HG03064 (cell line): ENCODE measurements at regions not wholly inside any gene's neighbourhood (a gene's known extent, or its start where the extent isn't known, plus 50 kb on each side); places are given as distances from the start of the nearest gene placed in this dataset.

Experiments
- ATAC-seq: cut with Tn5 transposase; IDR thresholded peaks from one replicate; pipeline ENCODE4 v1.9.1; 2021; ENCODE audit warnings: low read depth; ENCODE audit not compliant: unreplicated experiment

DNA sequence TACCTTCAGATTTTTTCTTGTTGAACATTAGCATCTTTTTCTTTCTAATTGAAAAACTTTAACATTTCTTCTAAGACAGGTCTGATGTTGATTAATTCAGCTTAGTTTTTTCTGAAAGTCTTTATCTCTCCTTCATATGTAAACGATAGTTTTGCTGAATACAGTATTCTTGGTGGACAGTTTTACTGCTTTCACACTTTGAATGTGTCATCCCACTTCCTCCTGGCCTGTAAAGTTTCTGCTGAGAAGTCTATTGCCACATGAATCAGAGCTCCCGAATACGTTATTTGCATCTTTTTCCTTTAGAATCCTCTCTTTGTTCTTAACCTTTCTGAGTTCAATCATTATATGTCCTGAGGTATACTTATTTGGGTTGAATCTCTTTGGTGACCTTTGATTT is 344.2 kb downstream of the OLFM3 start:
- no peak for ATAC-seq

DNA sequence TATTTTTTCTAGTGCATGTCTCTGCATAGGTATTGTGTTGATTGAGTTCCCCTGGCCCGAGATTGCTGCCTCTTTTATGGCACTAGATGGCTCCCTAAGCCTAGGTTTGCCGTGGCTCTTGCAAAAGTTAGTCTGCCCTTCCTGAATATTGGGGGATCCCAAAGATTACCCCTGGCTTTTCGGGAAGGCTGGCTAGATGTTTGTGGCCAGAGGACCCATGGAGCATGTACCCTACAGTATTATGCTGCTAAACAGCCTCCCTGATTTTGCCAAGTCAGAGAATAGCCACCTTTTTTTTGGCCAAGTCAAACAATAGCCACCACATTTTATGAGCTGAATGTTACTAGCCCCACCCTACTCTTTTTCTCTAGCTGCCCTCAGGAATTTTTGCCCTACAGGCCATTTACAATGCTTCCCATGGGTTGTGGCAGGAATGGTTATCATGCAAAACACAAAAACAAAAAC is 343.2 kb downstream of the OLFM3 start:
- no peak for ATAC-seq

DNA sequence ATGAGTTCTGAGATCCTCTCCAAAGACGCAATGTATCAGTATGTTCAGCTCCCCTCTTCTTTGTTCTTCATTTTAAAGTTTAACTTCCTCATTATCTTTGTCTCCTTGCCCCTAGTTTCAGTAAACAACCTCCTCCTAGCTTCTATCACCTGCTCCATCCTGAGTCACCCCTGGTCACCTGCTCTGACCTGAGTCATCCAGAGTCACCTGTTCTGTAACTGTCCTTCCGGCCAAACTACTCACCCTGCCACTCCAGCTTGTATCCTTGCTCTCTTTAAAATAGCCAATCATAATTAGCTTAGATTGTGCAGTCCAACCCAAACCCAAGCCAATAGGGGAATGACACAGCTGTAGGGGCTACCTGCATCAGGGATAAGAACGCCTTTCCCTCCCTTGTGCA is 332.0 kb downstream of the OLFM3 start:
- ATAC-seq = no peak

DNA sequence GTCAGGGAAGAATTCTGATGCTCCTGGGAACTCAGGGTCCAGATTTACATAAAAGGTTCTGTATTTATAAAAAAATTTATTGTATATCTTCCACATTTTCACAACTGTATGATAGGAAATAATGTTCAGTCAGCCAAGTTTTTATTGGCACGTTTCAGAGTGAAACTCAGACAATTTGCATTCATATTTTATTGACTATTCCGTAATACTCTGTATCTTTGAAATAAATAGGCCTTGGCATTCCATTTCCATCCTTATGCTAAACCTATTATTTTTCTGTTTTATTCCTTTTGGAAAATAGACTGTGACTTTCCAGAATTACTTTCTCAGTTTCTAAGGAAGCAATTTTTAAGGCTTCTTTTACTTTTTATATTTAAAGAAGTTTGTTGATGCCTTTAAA is 329.0 kb downstream of the OLFM3 start:
- ATAC-seq = no peak

DNA sequence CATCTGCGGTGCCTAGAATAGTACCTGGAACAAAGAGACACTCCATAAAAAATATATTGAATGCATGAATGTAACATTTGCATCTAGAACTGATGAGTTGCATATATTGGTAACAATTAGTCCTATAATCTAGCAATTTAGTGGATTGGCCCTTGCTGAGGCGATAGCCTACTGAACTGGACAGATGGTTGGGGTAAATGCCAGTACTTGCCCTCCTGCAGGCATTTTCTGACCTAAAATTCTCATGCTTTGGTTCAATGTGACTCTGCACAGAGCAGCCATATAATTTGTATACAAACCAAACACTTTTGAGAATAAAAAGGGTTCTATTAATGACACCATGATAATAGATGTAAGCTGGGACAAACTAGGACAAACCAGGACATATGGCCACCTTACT is 313.6 kb downstream of the OLFM3 start:
- no peak for ATAC-seq

DNA sequence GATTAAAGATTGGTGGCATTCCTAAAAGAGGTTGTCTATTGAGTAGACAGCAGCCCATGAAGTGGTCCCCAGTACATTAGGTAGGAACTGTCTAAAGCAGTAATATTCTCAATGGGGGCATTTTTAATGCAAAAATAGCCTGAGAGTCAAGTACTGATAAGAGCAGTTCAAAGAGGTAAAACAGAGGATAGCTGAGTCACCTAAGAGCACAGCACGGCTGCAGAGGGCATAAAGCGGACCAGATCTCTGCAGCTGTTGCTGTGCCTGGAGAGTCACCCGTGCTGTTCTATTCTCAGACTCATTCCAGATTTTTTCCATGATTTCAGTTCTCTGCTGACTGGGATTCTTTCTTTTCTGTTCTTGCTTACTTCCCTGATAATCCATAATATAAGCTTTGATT is 313.2 kb downstream of the OLFM3 start:
- no peak for ATAC-seq

DNA sequence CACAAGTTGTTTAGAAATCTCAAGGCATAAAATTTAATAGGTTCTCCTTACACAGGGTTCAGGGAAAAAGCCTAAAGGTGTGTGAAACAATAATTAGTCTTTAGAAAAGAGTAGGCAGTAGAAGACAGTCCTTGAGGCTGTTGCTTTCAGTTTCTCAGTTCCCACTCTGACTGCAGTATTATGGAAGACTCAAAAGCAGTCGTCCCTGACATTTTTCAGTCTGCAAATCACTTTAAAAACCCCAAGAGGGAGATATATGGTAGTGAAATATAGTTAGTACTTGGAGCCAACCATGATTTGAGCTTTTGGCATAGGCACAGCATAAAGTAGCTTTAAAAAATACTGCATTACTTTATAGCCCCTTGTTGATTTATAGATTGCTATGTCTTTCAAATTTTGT is 299.7 kb downstream of the OLFM3 start:
- ATAC-seq = no peak

DNA sequence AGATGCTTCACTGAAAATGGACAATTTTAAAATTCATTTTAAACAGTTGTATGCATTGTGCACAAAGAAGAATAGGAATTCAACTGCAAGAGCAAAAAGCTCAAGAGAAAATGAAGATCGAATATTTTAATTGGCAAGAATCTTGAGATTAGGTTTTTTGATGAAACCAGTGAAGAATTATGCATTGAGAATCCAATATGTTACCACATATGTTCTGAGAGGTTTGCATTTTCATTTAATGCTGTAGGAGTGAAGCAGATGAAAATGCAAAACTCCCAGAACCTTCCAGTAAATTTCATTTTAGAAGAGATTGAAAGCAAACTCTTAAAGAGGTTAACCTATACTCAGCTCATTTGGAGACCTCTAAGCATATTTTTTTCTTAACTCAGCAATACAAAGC is 298.0 kb downstream of the OLFM3 start:
- no peak for ATAC-seq

DNA sequence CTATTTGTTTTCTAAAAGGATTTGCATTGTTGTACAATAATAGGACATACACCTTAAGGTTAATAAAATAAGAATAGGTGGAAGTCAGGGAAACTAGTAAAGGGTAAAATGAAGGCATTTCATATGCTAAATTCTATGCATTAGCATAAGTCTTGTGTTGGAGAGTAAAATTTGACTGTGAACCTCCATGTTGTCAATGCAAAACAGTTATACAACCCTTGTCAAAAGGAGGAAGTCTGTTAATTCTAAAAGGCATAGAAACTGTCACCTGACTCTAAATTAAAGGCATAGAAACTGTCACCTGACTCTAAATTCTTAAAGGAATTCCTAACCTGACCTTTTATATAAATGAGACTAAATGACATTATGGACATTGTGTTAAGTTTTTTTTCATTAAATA is 291.8 kb downstream of the OLFM3 start:
- no peak for ATAC-seq

DNA sequence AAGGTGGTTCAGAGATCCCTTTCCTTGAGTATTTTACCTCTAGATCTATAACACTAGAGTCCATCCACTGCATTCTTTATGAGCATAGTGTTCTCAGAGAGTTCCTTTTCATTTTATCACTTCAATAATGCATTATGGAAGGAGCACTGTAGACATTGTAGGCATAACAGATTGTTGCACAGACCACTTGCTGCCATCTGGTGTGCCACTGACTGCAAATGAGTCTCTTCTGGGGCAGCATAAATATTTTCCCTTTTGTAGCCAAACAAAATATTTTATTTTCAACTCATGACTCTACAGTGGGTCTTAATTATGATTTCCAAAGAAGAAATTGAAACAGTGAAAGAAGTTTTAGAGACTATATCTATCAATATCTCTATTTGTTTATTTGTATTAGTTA is 290.4 kb downstream of the OLFM3 start:
- no peak for ATAC-seq

DNA sequence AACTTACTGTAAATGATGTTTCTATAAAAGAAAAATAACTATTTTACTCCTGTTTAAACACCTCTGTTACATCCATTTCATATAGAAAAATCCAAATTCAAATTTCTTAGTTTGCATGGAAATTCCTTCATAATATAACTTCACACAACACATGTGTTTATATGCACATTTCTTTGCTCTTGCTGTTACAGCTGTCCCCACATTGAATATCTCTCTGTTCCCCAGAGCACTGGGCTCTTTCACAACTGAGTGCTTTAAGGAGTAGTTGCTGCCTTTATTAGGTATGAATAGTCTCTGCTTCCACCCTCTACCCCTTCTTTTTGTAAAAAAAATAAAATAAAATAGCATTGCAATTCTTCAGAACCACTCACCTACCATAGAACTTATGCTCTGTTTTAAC is 287.0 kb downstream of the OLFM3 start:
- ATAC-seq = no peak

DNA sequence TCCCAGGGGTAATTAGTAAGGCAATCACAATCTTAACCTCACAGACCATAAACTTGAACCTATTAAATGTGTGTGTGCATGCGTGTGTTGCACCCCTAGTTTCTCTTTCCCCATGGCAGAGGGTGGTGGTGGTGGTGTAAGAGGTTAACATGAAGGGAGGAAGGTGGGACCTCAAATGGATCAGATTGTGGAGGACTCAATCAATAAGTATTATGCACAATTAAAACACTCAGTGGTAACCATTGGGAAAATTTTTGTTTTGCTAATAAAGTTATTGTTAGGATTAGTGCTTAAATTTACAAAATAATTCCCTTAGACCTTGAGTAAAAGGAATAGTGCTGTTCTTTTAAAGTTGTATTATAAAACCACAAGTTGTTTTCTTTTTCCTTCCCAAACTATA is 283.0 kb downstream of the OLFM3 start:
- no peak for ATAC-seq

DNA sequence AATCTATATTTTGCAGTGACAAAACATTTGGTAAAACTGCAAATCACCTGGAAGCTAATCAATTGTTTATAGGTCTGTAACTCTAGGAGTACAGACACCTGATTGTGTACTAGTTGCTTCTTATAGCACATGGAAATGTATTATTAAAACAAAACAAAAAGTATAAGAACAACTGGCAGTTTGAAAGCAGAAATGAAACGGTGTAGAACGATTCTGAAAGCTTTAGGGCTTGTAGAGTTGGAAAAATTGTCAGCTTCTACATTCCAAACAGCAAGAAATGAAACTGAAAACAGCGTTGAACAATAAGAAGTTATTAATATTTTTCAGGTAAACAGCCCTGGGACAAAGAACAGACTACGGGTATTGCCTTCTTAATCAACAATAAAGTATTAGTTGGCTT is 273.3 kb downstream of the OLFM3 start:
- ATAC-seq = no peak

DNA sequence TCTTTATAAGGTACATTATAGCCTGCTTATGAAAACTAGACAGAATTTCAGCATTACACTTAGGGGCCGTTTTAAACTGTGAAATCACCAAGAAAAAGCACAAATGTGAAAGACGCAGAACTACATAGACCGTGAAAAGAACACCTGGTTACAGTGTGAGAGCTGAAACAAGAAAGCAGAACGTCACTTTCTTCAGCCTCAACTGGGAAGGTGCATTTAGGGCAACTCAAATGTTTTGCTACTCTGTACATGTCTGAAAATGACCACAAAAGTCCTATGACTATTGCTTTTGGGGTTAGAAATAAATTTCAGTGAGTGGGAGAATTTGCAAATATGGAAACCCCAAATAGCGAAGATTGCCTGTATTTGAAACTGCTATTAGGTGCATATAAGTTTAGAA is 268.7 kb downstream of the OLFM3 start:
- no peak for ATAC-seq

DNA sequence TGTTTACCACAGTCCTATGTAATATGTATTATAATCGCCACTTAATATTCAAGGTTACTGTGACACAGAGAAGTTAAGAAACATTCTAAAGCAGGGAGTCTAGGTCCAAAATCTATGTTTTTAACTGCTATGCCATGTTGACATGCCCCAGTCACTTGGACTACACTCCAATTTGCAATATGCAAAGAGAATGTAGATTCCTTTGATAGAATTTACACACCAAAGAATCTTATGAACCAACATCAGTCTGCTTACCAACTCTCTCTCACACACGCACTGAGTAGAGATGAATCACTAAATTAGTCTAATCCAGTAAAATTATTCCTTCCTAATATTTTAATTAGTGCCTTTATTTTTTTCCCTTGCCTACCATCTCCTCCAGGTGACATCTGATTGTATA is 266.2 kb downstream of the OLFM3 start:
- ATAC-seq = no peak

DNA sequence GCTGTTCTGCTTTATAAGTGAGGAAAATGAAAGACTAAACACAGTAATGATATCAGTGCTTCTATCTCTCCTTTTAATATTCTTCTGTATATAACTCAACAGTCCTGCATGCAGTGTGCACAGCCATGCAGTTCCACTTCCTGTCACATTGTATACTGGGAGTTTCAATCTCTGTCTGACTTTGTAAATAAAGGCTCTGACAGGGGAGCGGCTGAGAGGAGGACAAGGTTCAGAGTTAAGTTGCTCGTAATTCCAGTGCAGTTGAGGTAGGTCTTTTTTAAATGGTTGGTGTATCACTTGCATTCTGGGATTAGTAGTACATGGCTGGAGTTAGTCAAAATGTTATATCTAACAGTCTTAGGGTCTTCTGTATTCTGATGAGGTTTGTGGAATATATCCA is 264.5 kb downstream of the OLFM3 start:
- no peak for ATAC-seq

DNA sequence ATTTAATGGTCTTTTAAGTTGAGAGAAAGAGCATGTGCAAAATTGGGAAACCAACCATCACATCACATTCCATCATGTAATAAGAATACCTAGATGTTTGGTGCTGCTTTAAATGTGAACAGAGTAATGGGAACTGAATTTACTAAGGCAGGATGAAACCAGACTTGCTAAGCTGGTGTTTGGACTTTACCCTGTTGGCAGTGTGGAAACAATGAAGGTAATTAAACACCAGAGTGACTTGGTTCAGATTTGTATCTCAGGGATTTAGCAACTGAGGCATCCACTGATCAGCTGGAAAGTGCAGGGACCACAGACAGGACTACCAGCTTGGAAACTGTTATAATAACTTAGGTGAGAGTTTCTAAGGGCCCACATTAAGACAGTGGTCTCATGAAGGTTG is 263.4 kb downstream of the OLFM3 start:
- ATAC-seq = no peak

DNA sequence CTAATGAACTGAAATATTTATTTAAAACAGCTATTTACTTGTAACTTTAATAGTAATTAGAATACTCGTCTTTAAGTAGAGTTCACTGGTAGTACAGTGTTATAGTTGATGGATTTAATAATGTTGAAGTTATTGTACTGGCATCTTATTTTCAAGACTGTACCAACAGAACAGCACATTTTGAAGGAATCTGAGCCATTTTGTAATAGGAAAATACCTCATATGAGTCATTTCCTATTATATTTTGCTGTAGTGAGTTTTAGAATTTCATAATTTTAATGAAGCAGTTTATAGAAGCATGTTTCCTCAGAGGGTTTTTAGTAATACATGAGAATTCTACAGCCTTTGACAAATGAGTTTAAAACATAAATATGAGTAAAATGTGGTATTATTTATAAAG is 258.3 kb downstream of the OLFM3 start:
- ATAC-seq = no peak

DNA sequence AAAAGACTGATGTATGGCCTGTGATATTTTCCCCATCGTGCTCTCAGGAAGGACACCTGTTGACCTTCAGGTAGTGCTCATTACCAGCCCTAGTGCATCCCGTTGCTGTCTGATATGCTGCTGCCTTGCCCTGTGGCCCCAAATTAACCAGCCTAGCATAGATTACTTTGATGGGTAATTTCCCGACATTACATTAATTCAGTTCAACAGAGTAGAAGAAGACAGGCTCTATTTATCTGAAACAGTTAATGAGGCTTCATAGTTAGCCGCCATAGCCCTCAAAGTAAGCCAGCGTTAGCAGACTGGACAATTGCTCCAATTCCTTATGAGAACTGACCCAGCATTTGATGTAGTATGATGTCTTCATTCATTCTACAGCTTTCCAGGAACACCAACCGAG is 257.6 kb downstream of the OLFM3 start:
- ATAC-seq = no peak

DNA sequence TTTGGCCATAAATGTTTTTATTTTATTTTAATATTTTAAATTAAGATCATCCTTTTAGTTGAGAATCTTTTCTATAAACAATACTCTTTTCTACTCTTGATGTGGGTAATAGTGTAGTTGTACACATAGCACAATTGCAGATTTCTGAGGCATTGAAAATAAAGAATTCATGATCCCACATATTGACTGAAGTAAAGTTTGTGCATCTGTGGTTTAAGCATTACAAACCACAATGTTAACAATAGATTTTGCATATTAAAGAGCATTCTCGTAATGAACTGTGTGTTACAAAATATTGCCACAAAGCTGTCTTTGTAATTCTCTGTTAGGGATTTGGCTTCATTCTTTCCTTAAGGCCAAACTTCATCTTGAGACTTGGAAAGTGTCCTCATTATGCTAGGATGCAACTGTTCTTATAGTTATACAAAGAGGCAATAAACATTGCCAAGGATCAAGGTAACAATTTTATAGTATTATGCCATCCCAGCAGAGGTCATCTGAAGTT is 256.8 kb downstream of the OLFM3 start:
- ATAC-seq = no peak

DNA sequence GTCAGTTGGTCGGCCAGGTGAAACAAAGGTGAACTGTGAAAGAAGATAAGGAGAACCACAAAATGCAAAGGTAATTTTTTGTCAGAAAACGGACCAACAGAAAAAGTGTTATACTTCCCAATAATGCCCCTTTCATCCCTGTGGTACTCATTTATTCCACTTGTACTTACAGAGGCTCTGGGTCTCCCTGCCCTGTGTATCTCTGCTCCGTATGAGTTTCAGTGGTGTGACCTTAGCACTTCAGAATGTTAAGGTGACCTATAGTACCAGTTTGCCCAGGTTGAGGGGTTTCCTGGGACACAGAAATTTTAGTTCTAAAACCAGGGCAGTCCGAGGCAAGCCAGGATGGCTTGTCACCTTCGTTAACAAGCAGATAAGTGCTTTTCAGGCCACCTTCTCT is 254.8 kb downstream of the OLFM3 start:
- no peak for ATAC-seq

DNA sequence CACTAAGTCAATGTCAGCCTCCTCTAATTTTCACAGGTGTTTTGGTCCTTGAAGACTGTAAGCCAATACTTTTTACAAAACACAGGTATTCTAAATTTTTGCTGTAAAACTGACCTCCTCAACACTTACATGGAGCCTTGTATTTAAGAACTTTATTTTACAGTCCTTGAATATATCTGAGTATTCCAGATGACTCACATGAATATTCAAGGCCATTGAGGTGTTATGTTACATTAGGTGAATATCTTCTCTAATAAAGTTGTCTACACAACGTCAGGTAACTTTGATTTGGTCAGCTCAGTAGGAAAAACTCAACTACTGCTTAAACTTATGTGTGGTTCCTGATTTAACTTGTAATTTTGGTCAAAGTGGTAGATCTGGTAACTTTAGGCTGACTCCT is 254.2 kb downstream of the OLFM3 start:
- no peak for ATAC-seq

DNA sequence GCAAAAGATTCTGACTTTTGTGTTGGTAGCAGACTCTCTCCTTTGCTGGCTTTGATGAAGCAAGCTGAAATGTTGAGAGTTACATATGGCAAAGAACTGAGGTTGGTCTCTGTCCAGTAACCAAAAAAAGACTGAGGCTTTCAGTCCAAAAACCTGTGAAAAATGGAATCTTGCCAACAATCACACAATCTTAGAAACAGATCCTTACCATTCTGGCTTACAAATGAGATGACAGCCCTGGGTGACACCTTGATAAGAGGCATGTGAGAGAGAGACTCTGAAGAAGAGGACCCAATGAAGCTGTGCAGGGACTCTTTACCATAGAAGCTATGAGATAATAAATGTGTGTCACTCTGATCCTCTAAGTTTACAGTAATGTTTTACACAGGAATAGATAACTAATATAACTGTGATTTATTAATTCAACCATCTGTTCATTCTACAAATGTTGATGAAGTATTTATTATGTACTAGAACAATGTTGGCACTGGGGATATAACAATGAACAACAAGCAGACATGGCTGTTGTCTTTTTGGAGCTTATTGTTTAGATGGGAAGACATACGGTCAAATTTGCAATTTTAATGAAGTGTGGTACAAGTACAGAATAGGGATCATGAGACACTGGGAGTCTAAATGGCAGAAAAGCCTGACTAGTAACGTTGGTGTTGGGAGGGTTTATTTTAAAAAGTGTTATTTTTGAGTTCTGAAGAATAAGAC is 251.0 kb downstream of the OLFM3 start:
- ATAC-seq = no peak
